B cell (primary cell): ENCODE measurements at regions not wholly inside any gene's neighbourhood (a gene's known extent, or its start where the extent isn't known, plus 50 kb on each side); places are given as distances from the start of the nearest gene placed in this dataset.

ENCODE experiments used
- ATAC-seq: fragments of 200-7000 bp; cut with Tn5 transposase; one replicate; pipeline ENCODE4 v1.10.0; 2021; ENCODE audit warnings: low read depth, mild to moderate bottlenecking, moderate number of reproducible peaks, moderate library complexity
- CTCF ChIA-PET: fragments of 350-600 bp; sonication (Branson Sonifier 250); formaldehyde crosslinking; loops from one replicate; lab custom pipeline; 2021; ENCODE audit warnings: antibody characterized with exemption, inconsistent platforms; lab: Charles Lee
- POLR2A ChIA-PET: fragments of 350-600 bp; sonication (Branson Sonifier 250); formaldehyde crosslinking; loops from one replicate; lab custom pipeline; 2021; ENCODE audit warnings: antibody characterized with exemption; lab: Charles Lee
- DNase-seq: peaks from one replicate; pipeline ENCODE4 v3.0.0; 2013
- H2AFZ ChIP-seq: 2 replicates; pipeline ENCODE4 v1.6.1; 2012; ENCODE audit warnings: mild to moderate bottlenecking, low read depth, low read length; ENCODE audit not compliant: insufficient read depth, poor library complexity, severe bottlenecking
- H3K27ac ChIP-seq, 2 donors: 1 replicate in 1 of 2; 2 replicates in 1 of 2; pipeline ENCODE4 v1.5.1; 2012 to 2013; ENCODE audit warnings: low read length in 2 of 2, mild to moderate bottlenecking in 2 of 2, moderate library complexity in 1 of 2
- H3K27me3 ChIP-seq, 4 experiments: fragments of 200-600 bp in 1 of 4; sonication (generic) in 1 of 4; replicated peaks in 1 of 4; 1 replicate in 2 of 4; 2 replicates in 2 of 4; pipeline versions ENCODE4 v1.6.1 to v1.7.0; 2013 to 2016; ENCODE audit warnings: low read length in 3 of 4, mild to moderate bottlenecking in 2 of 4, mixed read lengths in 1 of 4, moderate library complexity in 1 of 4; ENCODE audit not compliant: insufficient read depth in 4 of 4, control insufficient read depth in 3 of 4; ENCODE audit errors: control extremely low read depth in 1 of 4
- H3K36me3 ChIP-seq, 2 experiments: replicated peaks in 1 of 2; 1 replicate in 1 of 2; 2 replicates in 1 of 2; pipeline versions ENCODE4 v1.6.1 to v1.7.1; 2013; ENCODE audit warnings: low read length in 1 of 2; ENCODE audit not compliant: insufficient read depth in 2 of 2, control insufficient read depth in 1 of 2; ENCODE audit errors: control extremely low read depth in 1 of 2, extremely low read depth in 1 of 2
- H3K4me1 ChIP-seq, 2 donors: fragments of 200-600 bp in 1 of 2; sonication (generic) in 1 of 2; 1 replicate in 1 of 2; 2 replicates in 1 of 2; pipeline versions ENCODE4 v1.5.1 to v1.6.1; 2013 to 2017; ENCODE audit warnings: low read length in 2 of 2; ENCODE audit not compliant: control insufficient read depth in 2 of 2, insufficient read depth in 2 of 2
- H3K4me2 ChIP-seq: replicated peaks from 2 replicates; pipeline ENCODE3; 2012; ENCODE audit warnings: mild to moderate bottlenecking, low read depth, low read length; ENCODE audit not compliant: poor library complexity, severe bottlenecking
- H3K4me3 ChIP-seq, 5 experiments: fragments of 200-600 bp in 1 of 5; sonication (generic) in 1 of 5; 1 replicate in 3 of 5; 2 replicates in 2 of 5; pipeline versions ENCODE4 v1.5.1 to v1.7.0; 2011 to 2016; ENCODE audit warnings: low read length in 4 of 5, mild to moderate bottlenecking in 4 of 5, low read depth in 2 of 5, control low read depth in 1 of 5, moderate library complexity in 1 of 5; ENCODE audit not compliant: insufficient read depth in 1 of 5; ENCODE audit errors: control extremely low read depth in 1 of 5, extremely low read depth in 1 of 5
- H3K79me2 ChIP-seq: fragments of 200-600 bp; sonication (generic); one replicate; pipeline ENCODE4 v1.6.0; 2016; ENCODE audit warnings: low read length; ENCODE audit not compliant: control insufficient read depth, insufficient read depth
- H3K9ac ChIP-seq: fragments of 200-600 bp; sonication (generic); 2 replicates; pipeline ENCODE4 v1.6.1; 2017; ENCODE audit warnings: mild to moderate bottlenecking, low read length, moderate library complexity
- H3K9me3 ChIP-seq, 3 donors: one replicate each; pipeline versions ENCODE4 v1.6.1 to v1.7.1; 2013; ENCODE audit warnings: low read length in 2 of 3; ENCODE audit not compliant: control insufficient read depth in 2 of 3, insufficient read depth in 1 of 3; ENCODE audit errors: control extremely low read depth in 1 of 3
- H4K20me1 ChIP-seq: 2 replicates; pipeline ENCODE4 v1.6.0; 2012; ENCODE audit warnings: mild to moderate bottlenecking, low read length; ENCODE audit not compliant: insufficient read depth, control insufficient read depth, poor library complexity, severe bottlenecking
- H3K27ac Mint-ChIP-seq: one replicate; pipeline ENCODE4 v1.8.0; 2021; ENCODE audit warnings: mixed read lengths
- H3K27me3 Mint-ChIP-seq: one replicate; pipeline ENCODE4 v1.8.0; 2021; ENCODE audit warnings: mixed read lengths
- H3K4me1 Mint-ChIP-seq: one replicate; pipeline ENCODE4 v1.8.0; 2021; ENCODE audit warnings: mixed read lengths
- H3K4me3 Mint-ChIP-seq: one replicate; pipeline ENCODE4 v1.8.0; 2021; ENCODE audit warnings: mixed read lengths
- H3K9me3 Mint-ChIP-seq: one replicate; pipeline ENCODE4 v1.8.0; 2022; ENCODE audit warnings: mixed read lengths; ENCODE audit not compliant: insufficient read depth
- CTCF ChIP-seq: fragments of 200-600 bp; IDR thresholded peaks from one replicate; pipeline ENCODE4 v1.8.0; 2022; ENCODE audit warnings: antibody characterized with exemption, mild to moderate bottlenecking
- EZH2 ChIP-seq: IDR thresholded peaks from 2 replicates; pipeline ENCODE4 v1.6.1; 2012; ENCODE audit warnings: borderline replicate concordance, low read depth, mild to moderate bottlenecking, moderate library complexity, low read length; ENCODE audit not compliant: insufficient read depth, poor library complexity, severe bottlenecking
- WGBS: methylation state at CpG from one replicate; pipeline ENCODE4 v1.1.5; 2013; ENCODE audit warnings: missing lambda C conversion rate; ENCODE audit not compliant: insufficient coverage; 5-methylcytosine and 5-hydroxymethylcytosine counted together
- intact Hi-C: fragments of 100-400 bp; cut with micrococcal nuclease; formaldehyde crosslinking; loops from one replicate; pipeline ENCODE4 v1.10.0; 2022

DNA sequence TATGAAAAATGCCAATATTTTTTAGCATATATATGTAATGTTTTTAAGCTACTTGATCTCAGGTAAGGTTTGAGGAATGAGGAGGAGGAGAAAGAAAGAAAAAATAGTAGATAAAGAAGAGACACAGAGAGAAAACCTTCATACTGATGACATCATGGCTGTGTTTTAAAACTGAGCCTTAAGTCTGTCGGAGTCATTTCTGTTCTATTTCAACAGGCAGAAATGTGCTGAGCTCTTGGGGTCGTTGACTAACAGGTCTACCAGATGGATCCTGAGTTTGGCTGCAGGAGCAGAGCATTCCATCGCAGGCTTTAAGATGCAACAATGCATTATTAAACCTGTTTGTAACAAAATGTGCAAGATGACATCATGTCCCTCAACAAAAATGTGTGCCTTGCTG is 356.0 kb downstream of the TGFB2 start:
- no peaks in the 10 kb centered on the region for H4K20me1 ChIP-seq
- intact Hi-C loops: no loop called here
- H3K4me1 ChIP-seq: no peaks in the 10 kb centered on the region
- H3K9ac ChIP-seq: no peak overlapping the region
- no peak overlapping the region for H2AFZ ChIP-seq
- H3K4me3 ChIP-seq: no peak overlapping the region
- POLR2A ChIA-PET: no interaction called here
- no peak for TF ChIP-seq EZH2
- TF ChIP-seq CTCF: no peak
- no peaks in the 10 kb centered on the region for H3K27me3 Mint-ChIP-seq
- H3K79me2 ChIP-seq: no peaks in the 10 kb centered on the region
- H3K36me3 ChIP-seq: no peaks in the 10 kb centered on the region
- H3K4me1 Mint-ChIP-seq: no peaks in the 10 kb centered on the region
- H3K4me3 Mint-ChIP-seq: no peak overlapping the region
- H3K27me3 ChIP-seq: no peaks in the 10 kb centered on the region
- no peaks in the 10 kb centered on the region for H3K9me3 Mint-ChIP-seq
- CTCF ChIA-PET: no interaction called here
- no peak overlapping the region for H3K27ac Mint-ChIP-seq
- ATAC-seq (no peak), DNase-seq (no peak)
- no peaks in the 10 kb centered on the region for H3K9me3 ChIP-seq
- no peak overlapping the region for H3K4me2 ChIP-seq
- H3K27ac ChIP-seq: no peak overlapping the region
- 80% methylated on average over 1 of the region's 3 CpGs for WGBS

DNA sequence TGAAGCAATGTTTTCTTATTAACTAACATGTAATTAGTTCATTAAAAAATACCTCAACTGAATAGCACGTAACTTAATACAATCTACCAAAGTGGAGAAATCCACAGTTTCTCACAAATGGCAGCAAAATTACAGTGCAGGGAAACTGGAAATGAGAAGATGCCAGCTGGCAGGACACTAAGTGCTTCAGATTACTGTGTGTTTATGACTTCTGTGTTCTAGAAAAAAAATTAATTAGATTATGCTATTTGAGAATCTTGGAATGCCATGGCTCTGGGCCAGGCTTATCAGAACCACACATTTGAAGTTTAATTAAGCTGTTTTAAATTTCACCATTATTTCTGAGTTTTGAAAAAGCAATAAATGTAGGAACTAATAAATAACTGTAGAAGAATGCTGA is 357.6 kb downstream of the TGFB2 start:
- no peak for TF ChIP-seq EZH2
- POLR2A ChIA-PET: no interaction called here
- Histone ChIP-seq H3K4me3 (no peak overlapping the region), H3K9ac (no peak overlapping the region), H2AFZ (no peak overlapping the region), H3K4me2 (no peak overlapping the region), H3K36me3 (no peaks in the 10 kb centered on the region), H3K79me2 (no peaks in the 10 kb centered on the region), H4K20me1 (no peaks in the 10 kb centered on the region), H3K9me3 (no peaks in the 10 kb centered on the region), H3K27me3 (no peaks in the 10 kb centered on the region), H3K27ac (no peak overlapping the region), H3K4me1 (no peaks in the 10 kb centered on the region)
- DNase-seq (no peak), ATAC-seq (no peak)
- H3K27me3 Mint-ChIP-seq: no peaks in the 10 kb centered on the region
- no peak overlapping the region for H3K27ac Mint-ChIP-seq
- intact Hi-C loops: no loop called here
- no CpG with 5 or more reads among the region's 1 CpG for WGBS
- no peak overlapping the region for H3K4me3 Mint-ChIP-seq
- no peaks in the 10 kb centered on the region for H3K4me1 Mint-ChIP-seq
- CTCF ChIA-PET: no interaction called here
- H3K9me3 Mint-ChIP-seq: no peaks in the 10 kb centered on the region
